Stimulated activated memory B cell treated with anti-CD40 and anti-IgM and Interleukin-4, amounts not matched to agents 10 μg/mL and 1 μg/mL and 100 μg/mL, for 72 hours (primary cell): ENCODE measurements at regions not wholly inside any gene's neighbourhood (a gene's known extent, or its start where the extent isn't known, plus 50 kb on each side); places are given as distances from the start of the nearest gene placed in this dataset.

Experiments
- ATAC-seq: fragments of 150-1000 bp; cut with Tn5 transposase; 2 replicates; pipeline ENCODE4 v1.10.0; 2021
- H3K27ac Mint-ChIP-seq: one replicate; pipeline ENCODE4 v1.8.0; 2022; ENCODE audit warnings: mild to moderate bottlenecking, mixed read lengths
- H3K27me3 Mint-ChIP-seq: one replicate; pipeline ENCODE4 v1.8.0; 2022; ENCODE audit warnings: mixed read lengths
- H3K36me3 Mint-ChIP-seq: one replicate; pipeline ENCODE4 v1.8.0; 2022; ENCODE audit warnings: mixed read lengths
- H3K4me1 Mint-ChIP-seq: one replicate; pipeline ENCODE4 v1.8.0; 2022; ENCODE audit warnings: mixed read lengths
- H3K4me3 Mint-ChIP-seq: one replicate; pipeline ENCODE4 v1.8.0; 2022; ENCODE audit warnings: mild to moderate bottlenecking, moderate library complexity, mixed read lengths
- H3K9me3 Mint-ChIP-seq: one replicate; pipeline ENCODE4 v1.8.0; 2022; ENCODE audit warnings: mixed read lengths

DNA sequence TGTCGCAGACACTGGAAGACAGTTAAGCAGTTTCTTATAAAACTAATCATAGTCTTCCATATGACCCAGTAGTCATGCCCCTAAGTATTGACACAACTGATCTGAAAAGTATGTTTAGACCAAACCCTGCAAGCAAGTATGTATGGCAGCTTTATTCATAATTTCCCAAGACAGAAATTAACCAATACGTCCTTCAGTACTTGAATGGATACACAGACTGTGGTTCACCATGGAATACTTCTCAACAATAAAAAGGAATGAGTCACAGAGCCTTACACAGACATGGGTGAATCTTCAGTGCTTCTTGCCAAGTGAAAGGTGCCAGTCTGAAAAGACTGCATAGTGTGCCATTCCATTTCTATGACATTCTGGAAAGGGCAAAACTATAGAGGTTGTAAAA lies 50.2 kb upstream of the AKR1E2 start:
- no peak overlapping the region for H3K27ac Mint-ChIP-seq
- H3K4me1 Mint-ChIP-seq, result no peaks in the 10 kb centered on the region
- ATAC-seq, result no peak
- no peaks in the 10 kb centered on the region for H3K36me3 Mint-ChIP-seq
- peaks cover 35% of the 10 kb centered on the region for H3K27me3 Mint-ChIP-seq
- no peaks in the 10 kb centered on the region for H3K9me3 Mint-ChIP-seq
- no peak overlapping the region for H3K4me3 Mint-ChIP-seq

DNA sequence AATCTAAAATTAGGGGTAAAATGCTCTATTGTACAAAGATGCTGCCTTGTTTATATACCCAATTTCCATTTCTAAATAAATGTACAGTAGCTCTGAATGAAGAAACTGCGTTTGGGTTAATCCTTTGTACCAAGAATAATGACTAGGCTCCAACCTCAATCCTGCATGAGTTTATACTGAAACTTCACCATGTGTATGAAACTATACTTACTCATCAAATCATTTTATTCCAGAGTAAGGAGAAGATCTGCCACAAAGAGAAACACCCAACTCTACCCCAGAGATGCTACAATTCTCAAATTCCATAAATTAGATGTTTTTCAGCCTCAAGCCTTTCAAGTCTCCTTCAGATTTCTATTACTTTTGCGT lies 53.8 kb upstream of the AKR1E2 start:
- Mint-ChIP-seq H3K36me3 (no peaks in the 10 kb centered on the region), H3K4me1 (no peaks in the 10 kb centered on the region), H3K4me3 (no peak overlapping the region), H3K9me3 (no peaks in the 10 kb centered on the region), H3K27me3 (peaks cover 32% of the 10 kb centered on the region), H3K27ac (no peak overlapping the region)
- no peak for ATAC-seq

DNA sequence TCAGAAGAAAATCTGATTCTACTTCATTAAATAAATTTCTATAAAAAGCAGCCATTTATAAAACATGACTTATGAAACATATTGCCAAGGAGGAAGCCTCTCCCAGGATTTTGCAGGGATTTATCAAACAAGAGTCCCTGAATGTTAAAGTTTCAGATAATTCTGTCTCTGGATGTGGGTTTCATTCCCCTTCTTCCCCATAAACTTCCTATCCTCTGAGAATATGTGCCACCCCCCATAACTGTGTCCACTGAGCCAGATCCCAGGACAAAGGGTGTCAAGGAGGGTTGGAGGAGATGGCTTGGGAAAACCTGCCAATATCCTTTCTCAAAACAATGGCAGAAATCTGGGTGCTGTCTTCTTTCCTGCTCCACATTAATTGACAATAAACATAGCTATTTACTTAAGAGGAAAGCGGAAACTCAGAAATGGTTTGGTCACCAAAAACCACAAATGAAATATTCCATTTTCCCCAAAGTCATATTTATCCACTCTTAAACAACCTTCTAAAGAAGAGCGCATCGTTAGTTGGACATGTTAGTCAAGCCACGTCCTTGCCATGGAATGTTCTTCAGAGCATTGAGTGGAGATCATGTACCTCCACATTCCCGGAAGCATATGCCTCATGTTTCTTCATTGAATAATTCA lies 54.3 kb upstream of the AKR1E2 start:
- H3K4me1 Mint-ChIP-seq, result no peaks in the 10 kb centered on the region
- H3K27ac Mint-ChIP-seq, result no peak overlapping the region
- H3K4me3 Mint-ChIP-seq, result no peak overlapping the region
- H3K27me3 Mint-ChIP-seq, result peaks cover 32% of the 10 kb centered on the region
- no peaks in the 10 kb centered on the region for H3K36me3 Mint-ChIP-seq
- no peaks in the 10 kb centered on the region for H3K9me3 Mint-ChIP-seq
- ATAC-seq, result no peak

DNA sequence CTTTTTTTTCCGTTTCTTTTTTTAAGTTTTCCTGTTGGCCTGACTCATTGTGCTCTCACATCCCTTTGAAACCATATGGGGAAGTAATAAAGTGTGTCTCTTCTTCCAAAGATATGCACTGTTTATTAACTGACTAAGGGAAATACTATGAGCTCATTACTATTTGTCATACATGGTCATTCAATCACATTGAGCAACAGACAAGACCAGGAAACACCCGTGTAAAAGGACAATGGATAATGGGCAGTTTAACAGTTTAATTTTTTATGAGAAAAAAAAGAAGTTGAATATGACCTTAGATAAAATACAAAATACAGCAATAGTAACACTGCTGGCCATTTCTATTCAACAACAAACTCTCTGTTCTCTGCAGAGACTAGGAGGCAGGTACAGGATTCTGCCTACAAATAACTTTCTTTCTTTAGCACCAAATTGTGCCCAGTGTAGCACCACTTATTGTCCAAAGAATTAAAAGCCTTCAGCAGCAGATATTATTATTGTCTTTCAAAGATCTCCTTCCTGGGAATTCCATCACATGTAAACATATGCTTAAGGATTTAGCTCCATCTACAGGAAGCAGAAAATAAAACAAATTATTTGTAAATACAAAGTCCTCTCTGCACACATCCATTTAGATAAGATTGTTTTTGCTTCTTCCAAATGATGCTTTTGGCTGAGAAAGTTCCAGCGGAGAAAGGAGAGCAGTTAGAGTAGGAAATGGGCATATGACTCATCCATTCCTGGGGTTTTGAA lies 55.0 kb upstream of the AKR1E2 start:
- Mint-ChIP-seq H3K4me3 (no peak overlapping the region), H3K9me3 (no peaks in the 10 kb centered on the region), H3K27ac (no peak overlapping the region), H3K36me3 (no peaks in the 10 kb centered on the region), H3K4me1 (no peaks in the 10 kb centered on the region), H3K27me3 (peaks cover 32% of the 10 kb centered on the region)
- ATAC-seq, result no peak

DNA sequence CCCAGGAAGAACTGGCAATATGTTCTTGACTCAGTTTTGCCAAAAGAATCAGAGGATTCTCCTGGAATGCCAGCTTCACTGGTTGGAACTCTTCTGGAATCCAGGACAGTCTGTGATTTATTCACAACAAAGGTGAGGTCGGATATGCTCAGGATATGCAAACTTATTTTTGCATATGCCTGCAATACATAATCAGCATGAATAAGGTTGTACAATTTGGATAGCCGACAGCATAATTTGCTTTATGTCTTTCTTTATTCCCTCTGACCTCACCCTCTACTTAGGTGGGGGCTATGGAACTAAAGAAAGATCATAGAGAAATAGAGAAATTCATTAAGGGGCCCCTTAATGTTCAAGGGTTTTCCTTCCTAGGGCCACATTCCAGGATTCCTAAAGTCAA lies 57.6 kb upstream of the AKR1E2 start:
- no peaks in the 10 kb centered on the region for H3K4me1 Mint-ChIP-seq
- no peaks in the 10 kb centered on the region for H3K9me3 Mint-ChIP-seq
- no peak for ATAC-seq
- no peak overlapping the region for H3K27ac Mint-ChIP-seq
- no peaks in the 10 kb centered on the region for H3K36me3 Mint-ChIP-seq
- H3K4me3 Mint-ChIP-seq, result no peak overlapping the region
- H3K27me3 Mint-ChIP-seq, result peaks cover 18% of the 10 kb centered on the region

DNA sequence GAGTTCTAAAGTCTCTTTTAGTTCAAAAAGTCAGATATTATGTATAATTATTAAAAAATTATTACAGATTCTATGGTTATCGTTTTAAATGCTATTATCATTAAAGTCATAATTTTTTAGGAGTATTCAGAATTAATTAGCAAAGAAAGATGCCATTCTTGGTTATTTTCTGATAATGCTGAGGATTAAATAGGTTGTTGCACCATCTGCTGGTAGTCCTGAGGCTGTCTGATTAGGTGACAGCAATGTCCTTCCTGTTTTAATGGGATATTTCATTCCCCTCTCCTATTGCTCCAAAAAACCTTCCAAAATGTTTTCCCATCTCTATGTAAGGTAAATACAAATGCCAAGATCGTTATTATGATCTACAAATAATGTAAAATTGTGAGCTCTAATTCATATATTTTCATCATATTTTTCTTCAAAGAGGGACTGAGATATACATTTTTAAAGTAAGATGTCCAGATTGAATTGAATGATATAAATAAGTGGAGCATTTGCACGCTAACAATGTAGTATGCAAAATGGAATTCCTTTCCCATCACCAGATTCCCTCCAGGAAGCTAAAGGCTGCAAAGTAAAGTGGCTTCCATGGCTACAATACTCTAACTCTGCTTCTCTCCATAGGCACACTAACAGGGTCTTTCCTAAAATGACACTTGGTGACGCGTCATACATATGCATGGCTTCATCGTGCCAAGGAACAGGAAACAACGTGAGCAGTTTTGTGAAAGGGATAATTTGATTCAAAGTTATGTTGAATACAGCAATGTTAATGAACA lies 58.8 kb upstream of the AKR1E2 start:
- no peaks in the 10 kb centered on the region for H3K4me1 Mint-ChIP-seq
- H3K9me3 Mint-ChIP-seq, result no peaks in the 10 kb centered on the region
- no peak overlapping the region for H3K4me3 Mint-ChIP-seq
- no peak overlapping the region for H3K27ac Mint-ChIP-seq
- ATAC-seq, result no peak
- peaks cover 15% of the 10 kb centered on the region for H3K27me3 Mint-ChIP-seq
- H3K36me3 Mint-ChIP-seq, result no peaks in the 10 kb centered on the region

DNA sequence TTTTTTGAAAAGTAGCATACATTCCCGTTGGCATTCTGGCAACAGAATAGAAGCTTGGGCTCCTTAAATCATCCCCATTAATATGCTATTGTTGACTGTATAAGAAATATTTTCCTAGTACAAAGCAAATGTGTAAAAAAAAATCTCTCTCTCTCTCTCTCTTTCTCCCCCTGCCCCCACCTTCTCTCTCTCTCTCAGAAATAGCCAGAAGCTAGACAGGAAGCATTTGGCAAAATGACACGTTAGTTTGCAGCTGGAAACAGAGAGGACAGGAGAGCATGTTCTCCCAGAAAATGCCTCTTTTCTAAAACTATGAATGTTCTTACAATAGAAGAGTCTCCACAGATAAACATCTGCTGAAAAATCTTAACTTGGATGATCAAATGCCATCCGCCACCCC lies 59.6 kb upstream of the AKR1E2 start:
- Mint-ChIP-seq H3K36me3 (no peaks in the 10 kb centered on the region), H3K27me3 (peaks cover 9% of the 10 kb centered on the region), H3K9me3 (no peaks in the 10 kb centered on the region), H3K4me3 (no peak overlapping the region), H3K27ac (no peak overlapping the region), H3K4me1 (no peaks in the 10 kb centered on the region)
- ATAC-seq, result no peak

DNA sequence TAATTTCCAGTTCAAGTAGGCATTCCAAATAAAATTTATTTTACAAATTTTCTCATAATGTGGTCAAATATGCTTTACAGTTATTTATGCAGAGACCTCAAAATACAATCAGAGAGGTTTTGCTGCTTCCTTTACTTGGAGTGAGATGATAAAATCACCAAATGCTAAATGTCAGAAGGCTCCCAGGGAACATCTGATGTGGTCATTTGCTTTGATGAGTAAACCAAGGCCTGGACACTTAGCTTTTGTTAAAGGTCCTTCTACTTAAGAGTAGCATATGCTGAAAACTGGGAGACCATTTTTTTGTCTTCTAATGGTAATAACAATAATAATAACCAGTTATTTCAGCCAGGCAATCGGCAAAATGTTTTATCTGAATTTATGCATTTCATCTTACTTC lies 60.6 kb upstream of the AKR1E2 start:
- Mint-ChIP-seq H3K4me1 (no peaks in the 10 kb centered on the region), H3K4me3 (no peak overlapping the region), H3K27me3 (peaks cover 8% of the 10 kb centered on the region), H3K9me3 (no peaks in the 10 kb centered on the region), H3K36me3 (no peaks in the 10 kb centered on the region), H3K27ac (no peak overlapping the region)
- ATAC-seq, result no peak

DNA sequence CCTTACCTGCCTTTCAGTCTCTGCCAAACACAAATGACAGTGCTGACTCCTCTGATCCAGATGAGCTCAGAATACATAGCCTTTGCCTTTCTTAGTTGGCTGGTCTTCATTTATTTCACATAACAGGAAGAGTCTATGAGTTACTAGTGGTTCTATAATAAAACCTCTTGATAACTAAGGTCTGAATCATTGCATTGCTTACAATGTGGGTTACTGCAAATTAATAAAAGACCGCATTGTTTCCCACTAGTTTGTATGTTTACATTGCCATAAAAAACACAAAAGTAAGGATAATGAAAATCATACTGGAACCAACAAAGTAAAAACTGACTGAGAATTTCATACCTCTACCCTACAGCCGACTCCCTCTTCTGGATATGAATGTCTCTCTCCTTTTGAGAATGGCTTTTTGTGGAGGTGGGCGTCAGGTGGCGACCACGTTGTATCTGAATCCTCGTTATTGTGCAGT lies 62.0 kb upstream of the AKR1E2 start:
- no peak for ATAC-seq
- Mint-ChIP-seq H3K9me3 (no peaks in the 10 kb centered on the region), H3K36me3 (no peaks in the 10 kb centered on the region), H3K27ac (no peak overlapping the region), H3K27me3 (peaks cover 8% of the 10 kb centered on the region), H3K4me1 (no peaks in the 10 kb centered on the region), H3K4me3 (no peak overlapping the region)

DNA sequence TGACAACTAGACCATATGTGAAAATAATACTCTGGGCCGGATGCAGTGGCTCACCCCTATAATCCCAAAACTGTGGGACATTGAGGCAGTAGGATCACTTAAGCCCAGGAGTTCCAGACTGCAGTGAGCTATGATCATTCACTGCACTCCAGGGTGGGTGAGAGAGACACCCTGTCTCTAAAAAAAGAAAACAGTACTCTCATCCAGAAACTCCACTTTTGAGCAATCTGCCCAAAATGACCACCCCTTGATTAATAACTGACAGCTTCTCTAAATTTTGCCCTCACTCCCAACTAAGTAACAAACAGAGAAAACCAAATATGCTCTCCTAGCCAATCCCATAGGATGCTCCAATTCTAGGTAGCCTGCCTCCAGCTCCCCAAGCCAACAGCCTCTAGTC lies 62.5 kb upstream of the AKR1E2 start:
- Mint-ChIP-seq H3K27ac (no peak overlapping the region), H3K4me3 (no peak overlapping the region), H3K27me3 (peaks cover 8% of the 10 kb centered on the region), H3K9me3 (no peaks in the 10 kb centered on the region), H3K4me1 (no peaks in the 10 kb centered on the region), H3K36me3 (no peaks in the 10 kb centered on the region)
- ATAC-seq, result no peak

DNA sequence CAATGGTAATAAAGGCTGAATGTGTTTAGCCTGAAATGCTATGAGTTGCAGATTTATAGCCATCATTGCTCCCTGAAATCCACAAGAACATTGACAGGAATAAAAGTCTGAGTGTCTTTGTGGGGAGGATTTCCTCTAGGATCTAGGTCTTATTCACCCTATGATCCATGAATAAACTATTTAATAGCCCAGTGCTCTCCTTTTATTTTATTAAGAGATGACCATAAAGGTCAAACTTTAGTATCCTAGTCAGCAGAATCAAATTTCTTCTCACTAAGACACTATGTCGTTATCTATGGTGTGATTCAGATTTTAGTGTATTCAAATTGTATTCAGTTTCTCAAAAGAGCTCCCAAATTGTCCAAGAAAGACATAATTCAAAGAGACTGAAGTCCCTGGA lies 67.8 kb upstream of the AKR1E2 start:
- no peaks in the 10 kb centered on the region for H3K4me1 Mint-ChIP-seq
- H3K36me3 Mint-ChIP-seq, result no peaks in the 10 kb centered on the region

DNA sequence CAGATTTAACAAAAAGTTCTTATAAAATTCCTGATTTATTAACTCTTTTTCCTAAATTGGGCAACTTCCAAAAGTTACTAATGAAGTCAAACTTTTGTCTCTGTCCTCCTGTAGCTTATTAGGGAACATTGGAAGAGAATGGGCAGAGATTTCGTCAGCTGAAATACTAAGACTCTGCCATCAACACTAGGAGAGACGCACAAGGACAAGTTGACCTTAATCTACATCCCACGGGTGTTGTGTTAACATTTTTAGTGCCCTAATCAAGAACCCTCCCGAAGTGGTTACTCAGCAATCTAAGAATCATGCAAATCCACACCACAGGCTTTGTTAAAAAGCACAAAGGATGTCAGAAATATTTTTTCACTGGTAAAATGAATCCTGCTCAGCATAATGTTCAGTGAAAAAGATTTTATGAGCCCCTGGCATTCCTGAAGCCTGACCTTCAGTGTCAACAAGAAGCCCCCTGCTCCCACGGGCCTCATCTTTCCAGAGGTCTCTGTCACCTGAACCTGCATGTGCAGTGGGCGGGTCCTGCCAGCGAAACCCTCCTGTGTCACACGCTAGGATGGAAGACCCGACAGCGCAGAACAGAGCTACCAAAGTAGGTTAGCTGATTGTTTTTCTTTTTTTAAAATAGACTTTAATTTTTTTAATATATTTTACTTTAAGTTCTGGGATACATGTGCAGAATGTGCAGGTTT lies 70.6 kb upstream of the AKR1E2 start:
- ATAC-seq, result no peak
- Mint-ChIP-seq H3K27me3 (peaks cover 47% of the 10 kb centered on the region), H3K9me3 (no peaks in the 10 kb centered on the region), H3K27ac (no peak overlapping the region), H3K4me1 (no peaks in the 10 kb centered on the region), H3K4me3 (no peak overlapping the region), H3K36me3 (no peaks in the 10 kb centered on the region)

More for the DNA sequence above, 67.8 kb upstream of the AKR1E2 start:
- peaks cover 35% of the 10 kb centered on the region for H3K27me3 Mint-ChIP-seq
- H3K4me3 Mint-ChIP-seq, result no peak overlapping the region
- no peak overlapping the region for H3K27ac Mint-ChIP-seq
- no peaks in the 10 kb centered on the region for H3K9me3 Mint-ChIP-seq
- ATAC-seq, result no peak

DNA sequence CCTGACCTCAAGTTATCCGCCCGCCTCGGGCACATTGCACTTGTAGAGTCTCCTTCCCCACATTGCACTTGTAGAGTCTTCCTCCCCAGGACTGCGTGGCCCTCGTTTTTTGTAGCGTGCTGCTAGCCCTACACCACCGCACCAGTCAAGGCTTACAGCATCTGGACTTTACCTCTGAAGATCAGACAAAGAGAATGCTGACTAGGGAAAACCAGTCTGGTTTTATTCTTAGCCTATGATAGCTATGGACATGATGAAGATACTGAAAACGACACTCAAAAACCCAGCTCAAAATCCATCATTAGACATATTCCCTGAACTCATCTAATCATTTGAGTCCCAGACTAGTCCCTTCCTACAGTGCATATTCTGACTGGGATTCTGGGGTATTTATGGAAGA lies 71.9 kb upstream of the AKR1E2 start:
- Mint-ChIP-seq H3K27ac (no peak overlapping the region), H3K9me3 (no peaks in the 10 kb centered on the region), H3K27me3 (peaks cover 53% of the 10 kb centered on the region), H3K4me3 (no peak overlapping the region), H3K36me3 (no peaks in the 10 kb centered on the region), H3K4me1 (no peaks in the 10 kb centered on the region)
- ATAC-seq, result no peak

DNA sequence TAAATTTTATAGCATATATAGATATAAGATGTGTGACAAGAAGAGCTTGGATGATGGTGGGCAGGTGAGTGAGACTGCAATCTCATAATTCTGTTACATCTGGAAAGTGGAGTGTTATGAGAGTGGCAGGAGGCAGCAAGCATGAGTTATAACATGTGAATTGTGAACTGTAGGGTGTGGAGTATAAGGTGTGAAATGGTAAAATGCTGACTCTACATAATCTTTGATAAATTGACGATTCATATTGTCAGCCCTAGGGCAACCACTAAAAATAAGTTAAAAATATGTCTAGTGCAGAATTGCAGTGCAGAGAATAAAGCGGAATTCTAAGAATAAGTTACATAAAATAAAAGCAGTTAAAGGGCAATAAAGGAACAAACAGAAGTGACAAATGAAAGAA lies 74.8 kb upstream of the AKR1E2 start:
- no peaks in the 10 kb centered on the region for H3K36me3 Mint-ChIP-seq
- H3K27ac Mint-ChIP-seq, result no peak overlapping the region
- H3K27me3 Mint-ChIP-seq, result peaks cover 47% of the 10 kb centered on the region
- H3K4me1 Mint-ChIP-seq, result no peaks in the 10 kb centered on the region
- H3K9me3 Mint-ChIP-seq, result no peaks in the 10 kb centered on the region
- ATAC-seq, result no peak
- no peak overlapping the region for H3K4me3 Mint-ChIP-seq

DNA sequence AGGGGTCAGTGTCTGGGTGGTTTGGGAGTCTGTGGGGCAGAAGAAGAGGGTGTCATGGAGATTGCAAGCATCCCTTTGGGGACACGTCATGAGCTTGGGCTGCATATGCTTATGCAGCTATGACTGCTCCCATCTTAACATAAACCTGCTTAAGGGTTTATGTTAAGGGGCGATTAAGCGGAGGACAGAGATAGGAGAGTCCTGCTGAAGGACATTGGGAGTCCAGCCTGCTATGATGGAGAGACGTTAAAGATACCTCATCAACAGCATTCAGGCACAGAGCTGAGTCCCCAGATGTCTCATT lies 76.8 kb upstream of the AKR1E2 start:
- peaks cover 52% of the 10 kb centered on the region for H3K27me3 Mint-ChIP-seq
- no peak overlapping the region for H3K27ac Mint-ChIP-seq
- no peaks in the 10 kb centered on the region for H3K4me1 Mint-ChIP-seq
- H3K4me3 Mint-ChIP-seq, result no peak overlapping the region
- ATAC-seq, result no peak
- no peaks in the 10 kb centered on the region for H3K36me3 Mint-ChIP-seq
- no peaks in the 10 kb centered on the region for H3K9me3 Mint-ChIP-seq
